ENCODE measurements at regions not wholly inside any gene's neighbourhood (a gene's known extent, or its start where the extent isn't known, plus 50 kb on each side); places are given as distances from the start of the nearest gene placed in this dataset.
"Not testable (repeated sequence)": the region's sequence is repeated elsewhere in the genome, so short reads cannot be mapped to it uniquely, and the experiment has no call there.

- Histone ChIP-seq H3K4me1 (ENCODE audit: control insufficient read depth in 1 of 2, insufficient read depth in 2 of 2, low read length in 2 of 2) (no peaks in the 10 kb centered on the region), H3K9me3 (ENCODE audit: control insufficient read depth in 1 of 2, low read length in 2 of 2) (no peaks in the 10 kb centered on the region), H3K4me3 (ENCODE audit: low read depth in 1 of 2, low read length in 2 of 2) (no peak overlapping the region), H3K36me3 (ENCODE audit: control insufficient read depth in 1 of 2, insufficient read depth in 2 of 2, low read length in 2 of 2) (no peaks in the 10 kb centered on the region), H3K27me3 (ENCODE audit: low read depth, low read length) (no peaks in the 10 kb centered on the region), H3K27ac (ENCODE audit: low read length) (no peak overlapping the region)
Observed at GRCh38 chr5:40432836-40433235, 246.9 kb upstream of the PTGER4 start.

DNA sequence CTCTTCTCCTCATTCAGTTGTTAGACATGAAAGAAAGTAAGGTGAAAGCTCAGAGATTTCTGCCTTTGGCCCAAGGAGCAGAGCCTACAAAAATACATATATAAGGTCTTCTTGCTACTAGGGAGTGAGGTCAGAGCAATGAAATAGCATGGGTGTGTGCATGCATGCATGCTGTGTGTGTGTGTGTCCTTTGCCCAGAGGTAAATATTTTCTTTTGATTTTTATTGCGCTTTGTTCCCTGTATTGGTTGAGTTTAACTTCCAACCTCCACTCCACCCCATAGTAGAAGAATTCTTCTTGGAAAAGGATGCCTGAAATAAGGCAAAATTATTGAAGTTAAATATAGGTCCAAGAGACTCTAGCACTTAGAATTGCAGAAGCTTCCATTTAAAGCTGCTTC, 248.0 kb upstream of the PTGER4 start:
- H3K4me3 ChIP-seq (ENCODE audit: low read depth in 1 of 2, low read length in 2 of 2): no peak overlapping the region
- no peaks in the 10 kb centered on the region for H3K4me1 ChIP-seq (ENCODE audit: control insufficient read depth in 1 of 2, insufficient read depth in 2 of 2, low read length in 2 of 2)

DNA sequence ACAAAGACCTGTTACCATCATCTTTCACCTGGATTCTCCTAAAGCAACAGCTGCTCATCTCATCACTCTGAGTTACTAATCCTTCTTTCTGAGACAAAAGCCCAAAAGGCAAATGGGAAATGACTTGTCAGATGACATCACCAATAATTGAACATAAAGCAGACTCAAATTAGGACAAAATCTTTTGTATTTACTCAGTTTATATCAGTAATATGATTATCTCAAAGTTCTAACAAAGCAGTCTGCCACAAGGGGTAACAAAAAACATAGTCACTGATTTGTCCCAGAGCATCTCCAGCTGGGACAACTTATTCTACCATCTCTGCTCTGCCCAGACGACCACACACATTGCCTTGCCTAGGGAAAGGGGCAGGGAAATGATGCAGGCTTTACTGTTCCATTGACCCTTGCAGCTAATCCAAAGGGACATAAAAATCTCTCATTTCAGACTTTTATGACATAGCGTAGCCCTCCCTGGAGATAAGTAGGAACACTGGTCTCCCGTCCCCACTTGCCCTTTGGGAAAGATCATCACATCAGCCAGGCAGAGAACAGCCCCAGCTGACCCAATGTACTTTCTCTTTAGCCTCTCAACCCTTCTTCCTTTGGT, 249.5 kb upstream of the PTGER4 start:
- no peaks in the 10 kb centered on the region for H3K27me3 ChIP-seq (ENCODE audit: low read depth, low read length)
- H3K27ac ChIP-seq (ENCODE audit: low read length): no peak overlapping the region
- no peaks in the 10 kb centered on the region for H3K36me3 ChIP-seq (ENCODE audit: control insufficient read depth in 1 of 2, insufficient read depth in 2 of 2, low read length in 2 of 2)
- no peak overlapping the region for H3K4me3 ChIP-seq (ENCODE audit: low read depth in 1 of 2, low read length in 2 of 2)
- H3K4me1 ChIP-seq (ENCODE audit: control insufficient read depth in 1 of 2, insufficient read depth in 2 of 2, low read length in 2 of 2): no peaks in the 10 kb centered on the region
- no peaks in the 10 kb centered on the region for H3K9me3 ChIP-seq (ENCODE audit: control insufficient read depth in 1 of 2, low read length in 2 of 2)

More for the DNA sequence above, 248.0 kb upstream of the PTGER4 start:
- no peaks in the 10 kb centered on the region for H3K27me3 ChIP-seq (ENCODE audit: low read depth, low read length)
- H3K36me3 ChIP-seq (ENCODE audit: control insufficient read depth in 1 of 2, insufficient read depth in 2 of 2, low read length in 2 of 2): no peaks in the 10 kb centered on the region
- H3K9me3 ChIP-seq (ENCODE audit: control insufficient read depth in 1 of 2, low read length in 2 of 2): no peaks in the 10 kb centered on the region
- H3K27ac ChIP-seq (ENCODE audit: low read length): no peak overlapping the region

- Histone ChIP-seq H3K36me3 (ENCODE audit: control insufficient read depth in 1 of 2, insufficient read depth in 2 of 2, low read length in 2 of 2) (no peaks in the 10 kb centered on the region), H3K4me3 (ENCODE audit: low read depth in 1 of 2, low read length in 2 of 2) (no peak overlapping the region), H3K27ac (ENCODE audit: low read length) (no peak overlapping the region), H3K4me1 (ENCODE audit: control insufficient read depth in 1 of 2, insufficient read depth in 2 of 2, low read length in 2 of 2) (no peaks in the 10 kb centered on the region), H3K9me3 (ENCODE audit: control insufficient read depth in 1 of 2, low read length in 2 of 2) (no peaks in the 10 kb centered on the region), H3K27me3 (ENCODE audit: low read depth, low read length) (no peaks in the 10 kb centered on the region)
Observed at GRCh38 chr5:40429258-40430100, 250.2 kb upstream of the PTGER4 start.

- Histone ChIP-seq H3K9me3 (ENCODE audit: control insufficient read depth in 1 of 2, low read length in 2 of 2) (no peaks in the 10 kb centered on the region), H3K4me1 (ENCODE audit: control insufficient read depth in 1 of 2, insufficient read depth in 2 of 2, low read length in 2 of 2) (no peaks in the 10 kb centered on the region), H3K4me3 (ENCODE audit: low read depth in 1 of 2, low read length in 2 of 2) (no peak overlapping the region), H3K27ac (ENCODE audit: low read length) (no peak overlapping the region), H3K27me3 (ENCODE audit: low read depth, low read length) (no peaks in the 10 kb centered on the region), H3K36me3 (ENCODE audit: control insufficient read depth in 1 of 2, insufficient read depth in 2 of 2, low read length in 2 of 2) (no peaks in the 10 kb centered on the region)
Observed at GRCh38 chr5:40428815-40429214, 250.9 kb upstream of the PTGER4 start.

GRCh38 chr5:40428126-40428525, 251.6 kb upstream of the PTGER4 start:
- Histone ChIP-seq H3K27me3 (ENCODE audit: low read depth, low read length) (no peaks in the 10 kb centered on the region), H3K9me3 (ENCODE audit: control insufficient read depth in 1 of 2, low read length in 2 of 2) (no peaks in the 10 kb centered on the region), H3K4me1 (ENCODE audit: control insufficient read depth in 1 of 2, insufficient read depth in 2 of 2, low read length in 2 of 2) (no peaks in the 10 kb centered on the region), H3K27ac (ENCODE audit: low read length) (no peak overlapping the region), H3K36me3 (ENCODE audit: control insufficient read depth in 1 of 2, insufficient read depth in 2 of 2, low read length in 2 of 2) (no peaks in the 10 kb centered on the region), H3K4me3 (ENCODE audit: low read depth in 1 of 2, low read length in 2 of 2) (no peak overlapping the region)

DNA sequence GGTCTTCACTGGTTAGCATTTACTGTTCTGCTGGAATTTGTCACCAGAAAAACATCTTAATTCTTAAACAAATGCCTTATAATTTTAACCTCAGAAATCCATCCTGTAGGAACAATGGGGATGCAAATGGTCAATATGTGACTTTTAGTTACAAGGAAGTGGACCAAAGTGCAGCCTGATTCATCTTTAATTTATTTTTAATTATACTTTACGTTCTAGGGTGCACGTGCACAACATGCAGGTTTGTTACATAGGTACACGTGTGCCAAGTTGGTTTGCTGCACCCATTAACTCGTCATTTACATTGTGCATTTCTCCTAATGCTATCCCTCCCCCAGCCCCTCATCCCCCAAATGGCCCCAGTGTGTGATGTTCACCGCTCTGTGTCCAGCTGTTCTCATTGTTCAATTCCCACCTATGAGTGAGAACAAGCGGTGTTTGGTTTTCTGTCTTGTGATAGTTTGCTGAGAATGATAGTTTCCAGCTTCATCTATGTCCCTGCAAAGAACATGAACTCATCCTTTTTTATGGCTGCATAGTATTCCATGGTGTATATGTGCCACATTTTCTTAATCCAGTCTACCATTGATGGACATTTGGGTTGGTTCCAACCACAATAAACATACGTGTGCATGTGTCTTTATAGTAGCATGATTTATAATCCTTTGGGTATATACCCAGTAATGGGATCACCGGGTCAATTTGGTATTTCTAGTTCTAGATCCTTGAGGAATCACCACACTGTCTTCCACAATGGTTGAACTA, 262.5 kb upstream of the PTGER4 start:
- H3K36me3 ChIP-seq (ENCODE audit: control insufficient read depth in 1 of 2, insufficient read depth in 2 of 2, low read length in 2 of 2); H3K9me3 ChIP-seq (ENCODE audit: control insufficient read depth in 1 of 2, low read length in 2 of 2); H3K27ac ChIP-seq (ENCODE audit: low read length); H3K4me3 ChIP-seq (ENCODE audit: low read depth in 1 of 2, low read length in 2 of 2); H3K27me3 ChIP-seq (ENCODE audit: low read depth, low read length); H3K4me1 ChIP-seq (ENCODE audit: control insufficient read depth in 1 of 2, insufficient read depth in 2 of 2, low read length in 2 of 2): not testable (repeated sequence)

GRCh38 chr5:40416588-40416987, 263.1 kb upstream of the PTGER4 start:
- H3K4me3 ChIP-seq (ENCODE audit: low read depth in 1 of 2, low read length in 2 of 2): no peak overlapping the region

DNA sequence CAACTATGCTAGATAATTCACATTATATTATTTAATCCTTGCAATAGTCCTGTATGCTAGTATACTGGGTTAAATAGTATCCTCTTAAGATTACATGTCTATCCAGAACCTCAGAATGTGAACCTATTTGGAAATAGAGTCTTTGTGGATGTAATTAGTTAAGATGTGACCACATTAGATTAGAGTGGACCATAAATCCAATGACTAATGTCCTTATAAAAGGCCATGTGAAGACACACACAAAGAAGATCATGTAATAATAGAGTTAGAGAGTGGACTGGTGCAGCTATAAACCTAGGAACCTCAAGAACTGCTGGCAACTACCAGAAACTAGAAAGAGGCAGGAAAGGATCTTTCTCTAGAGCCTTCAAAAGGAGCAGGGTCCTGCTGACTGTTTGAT, 263.6 kb upstream of the PTGER4 start:
- H3K27me3 ChIP-seq (ENCODE audit: low read depth, low read length): no peaks in the 10 kb centered on the region
- H3K9me3 ChIP-seq (ENCODE audit: control insufficient read depth in 1 of 2, low read length in 2 of 2): peaks cover 0 to 6% of the 10 kb centered on the region in 2 donors
- no peaks in the 10 kb centered on the region for H3K4me1 ChIP-seq (ENCODE audit: control insufficient read depth in 1 of 2, insufficient read depth in 2 of 2, low read length in 2 of 2)
- H3K36me3 ChIP-seq (ENCODE audit: control insufficient read depth in 1 of 2, insufficient read depth in 2 of 2, low read length in 2 of 2): no peaks in the 10 kb centered on the region
- no peak overlapping the region for H3K27ac ChIP-seq (ENCODE audit: low read length)
- no peak overlapping the region for H3K4me3 ChIP-seq (ENCODE audit: low read depth in 1 of 2, low read length in 2 of 2)

More at GRCh38 chr5:40416588-40416987, 263.1 kb upstream of the PTGER4 start:
- Histone ChIP-seq H3K4me1 (ENCODE audit: control insufficient read depth in 1 of 2, insufficient read depth in 2 of 2, low read length in 2 of 2) (no peaks in the 10 kb centered on the region), H3K9me3 (ENCODE audit: control insufficient read depth in 1 of 2, low read length in 2 of 2) (peaks cover 0 to 7% of the 10 kb centered on the region in 2 donors), H3K27me3 (ENCODE audit: low read depth, low read length) (no peaks in the 10 kb centered on the region), H3K27ac (ENCODE audit: low read length) (no peak overlapping the region), H3K36me3 (ENCODE audit: control insufficient read depth in 1 of 2, insufficient read depth in 2 of 2, low read length in 2 of 2) (no peaks in the 10 kb centered on the region)

DNA sequence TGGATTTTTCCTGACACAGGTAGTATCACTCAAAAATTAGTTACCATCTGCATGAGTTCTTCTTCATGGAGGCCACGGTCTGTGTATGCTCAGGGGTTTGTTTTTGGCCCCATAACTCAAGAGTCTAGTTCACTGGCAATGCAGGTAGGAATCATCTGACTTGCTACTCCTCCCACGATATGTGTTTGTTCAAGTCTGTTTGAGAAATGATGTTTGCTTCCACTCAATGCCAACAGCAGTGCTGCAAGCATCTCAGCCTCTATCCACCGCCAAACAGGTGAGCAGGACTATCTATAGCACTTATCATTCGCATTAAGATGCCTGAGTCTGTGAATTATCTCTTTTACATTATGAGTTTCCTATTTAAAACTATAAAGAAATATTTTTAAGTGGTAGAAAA, 264.8 kb upstream of the PTGER4 start:
- Histone ChIP-seq H3K36me3 (ENCODE audit: control insufficient read depth in 1 of 2, insufficient read depth in 2 of 2, low read length in 2 of 2) (no peaks in the 10 kb centered on the region), H3K27me3 (ENCODE audit: low read depth, low read length) (no peaks in the 10 kb centered on the region), H3K4me1 (ENCODE audit: control insufficient read depth in 1 of 2, insufficient read depth in 2 of 2, low read length in 2 of 2) (no peaks in the 10 kb centered on the region), H3K4me3 (ENCODE audit: low read depth in 1 of 2, low read length in 2 of 2) (no peak overlapping the region), H3K9me3 (ENCODE audit: control insufficient read depth in 1 of 2, low read length in 2 of 2) (peaks cover 0 to 3% of the 10 kb centered on the region in 2 donors), H3K27ac (ENCODE audit: low read length) (no peak overlapping the region)

DNA sequence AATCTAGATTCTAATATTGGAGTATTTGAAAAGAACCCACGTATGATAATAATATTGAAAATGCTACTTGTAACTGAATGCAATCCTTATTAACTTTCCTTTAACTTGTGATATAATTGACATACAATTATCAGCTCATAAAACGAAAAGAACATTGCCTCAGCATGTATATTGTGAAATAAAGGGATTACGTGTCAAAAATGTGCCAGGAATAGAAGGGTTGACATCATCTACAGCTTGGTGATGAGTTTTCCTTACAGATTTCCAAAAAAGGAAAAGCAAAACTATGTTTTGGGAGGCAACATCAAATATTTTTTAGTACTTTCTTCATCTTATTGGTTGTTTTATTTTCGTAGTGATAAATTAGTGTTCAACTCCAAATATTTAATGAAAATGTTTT, 266.0 kb upstream of the PTGER4 start:
- Histone ChIP-seq H3K4me3 (ENCODE audit: low read depth in 1 of 2, low read length in 2 of 2) (no peak overlapping the region), H3K36me3 (ENCODE audit: control insufficient read depth in 1 of 2, insufficient read depth in 2 of 2, low read length in 2 of 2) (no peaks in the 10 kb centered on the region), H3K9me3 (ENCODE audit: control insufficient read depth in 1 of 2, low read length in 2 of 2) (peaks cover 0 to 2% of the 10 kb centered on the region in 2 donors), H3K27me3 (ENCODE audit: low read depth, low read length) (no peaks in the 10 kb centered on the region), H3K4me1 (ENCODE audit: control insufficient read depth in 1 of 2, insufficient read depth in 2 of 2, low read length in 2 of 2) (no peaks in the 10 kb centered on the region), H3K27ac (ENCODE audit: low read length) (no peak overlapping the region)

All from muscle layer of duodenum (tissue), 2 donors.